ENCODE measurements at regions not wholly inside any gene's neighbourhood (a gene's known extent, or its start where the extent isn't known, plus 50 kb on each side); places are given as distances from the start of the nearest gene placed in this dataset.

DNA sequence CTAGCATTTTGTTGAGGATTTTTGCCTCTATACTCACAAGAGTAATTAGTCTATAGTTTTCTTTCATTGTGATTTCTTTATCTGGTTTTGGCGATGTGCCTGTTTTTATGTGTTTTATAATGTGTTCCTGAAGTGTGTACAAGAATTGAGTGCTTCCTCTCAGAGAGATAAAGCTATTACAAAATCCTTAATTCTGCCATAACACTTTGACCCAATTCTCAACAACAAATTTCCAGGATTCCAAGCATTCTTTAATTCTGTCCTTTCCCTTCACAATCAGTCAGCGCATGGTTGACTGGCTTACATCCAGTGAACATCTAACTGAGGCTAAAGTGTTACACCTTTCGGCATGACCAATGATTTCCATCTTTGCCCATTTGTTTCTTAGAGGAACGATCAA lies 282.9 kb upstream of the MVB12B start:
- no peak for ATAC-seq

DNA sequence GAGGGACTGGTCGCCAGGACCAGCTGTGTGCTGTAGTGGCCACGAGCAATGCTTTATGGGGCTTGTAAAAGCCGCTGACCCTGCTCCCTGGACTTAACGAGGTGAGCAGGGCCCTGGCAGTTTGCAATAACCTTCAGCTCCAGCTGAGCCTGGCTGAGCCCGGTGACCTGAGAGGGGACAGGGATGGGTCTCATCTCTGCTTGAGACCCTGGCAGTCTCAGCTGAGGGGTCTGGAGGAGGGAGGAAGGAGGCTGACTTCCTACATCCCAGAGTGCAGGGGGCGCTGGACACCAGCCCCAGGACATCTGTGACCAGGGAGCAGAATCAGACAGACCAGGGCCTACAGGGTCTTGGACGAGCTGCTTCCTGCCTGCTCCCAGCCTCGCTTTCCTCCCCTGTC lies 277.5 kb upstream of the MVB12B start:
- peak; percentile 20; the same call in 2 of the 3 replicates for ATAC-seq
- TF ChIP-seq, protein P1, sequence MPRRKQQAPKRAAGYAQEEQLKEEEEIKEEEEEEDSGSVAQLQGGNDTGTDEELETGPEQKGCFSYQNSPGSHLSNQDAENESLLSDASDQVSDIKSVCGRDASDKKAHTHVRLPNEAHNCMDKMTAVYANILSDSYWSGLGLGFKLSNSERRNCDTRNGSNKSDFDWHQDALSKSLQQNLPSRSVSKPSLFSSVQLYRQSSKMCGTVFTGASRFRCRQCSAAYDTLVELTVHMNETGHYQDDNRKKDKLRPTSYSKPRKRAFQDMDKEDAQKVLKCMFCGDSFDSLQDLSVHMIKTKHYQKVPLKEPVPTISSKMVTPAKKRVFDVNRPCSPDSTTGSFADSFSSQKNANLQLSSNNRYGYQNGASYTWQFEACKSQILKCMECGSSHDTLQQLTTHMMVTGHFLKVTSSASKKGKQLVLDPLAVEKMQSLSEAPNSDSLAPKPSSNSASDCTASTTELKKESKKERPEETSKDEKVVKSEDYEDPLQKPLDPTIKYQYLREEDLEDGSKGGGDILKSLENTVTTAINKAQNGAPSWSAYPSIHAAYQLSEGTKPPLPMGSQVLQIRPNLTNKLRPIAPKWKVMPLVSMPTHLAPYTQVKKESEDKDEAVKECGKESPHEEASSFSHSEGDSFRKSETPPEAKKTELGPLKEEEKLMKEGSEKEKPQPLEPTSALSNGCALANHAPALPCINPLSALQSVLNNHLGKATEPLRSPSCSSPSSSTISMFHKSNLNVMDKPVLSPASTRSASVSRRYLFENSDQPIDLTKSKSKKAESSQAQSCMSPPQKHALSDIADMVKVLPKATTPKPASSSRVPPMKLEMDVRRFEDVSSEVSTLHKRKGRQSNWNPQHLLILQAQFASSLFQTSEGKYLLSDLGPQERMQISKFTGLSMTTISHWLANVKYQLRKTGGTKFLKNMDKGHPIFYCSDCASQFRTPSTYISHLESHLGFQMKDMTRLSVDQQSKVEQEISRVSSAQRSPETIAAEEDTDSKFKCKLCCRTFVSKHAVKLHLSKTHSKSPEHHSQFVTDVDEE (CRISPR knock-in tag; IDR thresholded peaks at IDR 0.05), result no peak
- TF ChIP-seq PPARA (CRISPR knock-in tag; IDR thresholded peaks at IDR 0.05; ENCODE audit: borderline replicate concordance), result no peak
- TF ChIP-seq ESRRG (CRISPR knock-in tag; IDR thresholded peaks at IDR 0.05), result no peak

More for the DNA sequence above, 282.9 kb upstream of the MVB12B start:
- TF ChIP-seq ISL1 (CRISPR knock-in tag; IDR thresholded peaks at IDR 0.05) (peak; percentile 44; the same call in 1 of the 2 replicates), TCF4 (CRISPR knock-in tag; IDR thresholded peaks at IDR 0.05; ENCODE audit: borderline replicate concordance) (no peak)

DNA sequence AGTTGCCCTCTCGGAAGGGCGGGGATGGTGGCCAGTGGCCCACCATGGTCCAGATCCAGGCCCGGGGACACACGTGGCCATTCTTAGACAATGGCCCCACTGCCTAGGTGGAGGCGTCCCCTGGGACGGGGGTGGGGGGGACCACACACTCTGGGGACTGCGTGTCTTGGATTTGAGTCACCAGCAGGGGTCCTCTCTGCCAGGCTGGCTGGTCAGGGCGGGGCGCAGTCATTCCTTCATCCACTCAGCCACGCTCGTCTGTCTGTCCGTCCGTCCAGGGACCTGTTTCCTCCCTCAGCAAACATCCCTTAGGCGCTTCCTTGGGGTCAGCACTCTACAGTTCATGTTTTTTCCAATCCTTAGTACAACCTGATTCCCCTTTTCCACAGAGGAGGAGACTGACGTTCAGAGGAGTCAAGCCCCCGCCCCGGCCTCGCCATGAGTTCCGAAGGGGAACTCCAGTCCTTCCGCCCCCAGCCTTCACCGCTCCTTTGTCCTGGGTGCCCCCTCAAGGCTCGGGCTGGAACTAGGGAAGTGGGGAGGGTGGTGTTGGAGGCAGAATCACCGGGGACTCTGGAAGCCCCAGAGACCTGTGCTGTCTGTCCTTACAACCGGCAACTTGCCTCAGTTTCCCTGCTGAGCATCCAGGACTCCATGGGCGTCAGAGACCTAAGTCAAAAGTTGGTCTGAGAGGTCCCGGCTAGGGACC lies 276.6 kb upstream of the MVB12B start:
- TF ChIP-seq ZNF8 (CRISPR knock-in tag; IDR thresholded peaks at IDR 0.05) (no peak), TOX (CRISPR knock-in tag; IDR thresholded peaks at IDR 0.05; ENCODE audit: borderline replicate concordance) (no peak), ZFP3 (CRISPR knock-in tag; IDR thresholded peaks at IDR 0.05) (no peak), ZC3H10 (CRISPR knock-in tag; IDR thresholded peaks at IDR 0.05) (no peak), TCF4 (CRISPR knock-in tag; IDR thresholded peaks at IDR 0.05; ENCODE audit: borderline replicate concordance) (no peak), ARNTL (CRISPR knock-in tag; IDR thresholded peaks at IDR 0.05; ENCODE audit: borderline replicate concordance, low read depth) (no peak)
- TF ChIP-seq, protein P1 (CRISPR knock-in tag; IDR thresholded peaks at IDR 0.05), result no peak
- no peak for ATAC-seq

DNA sequence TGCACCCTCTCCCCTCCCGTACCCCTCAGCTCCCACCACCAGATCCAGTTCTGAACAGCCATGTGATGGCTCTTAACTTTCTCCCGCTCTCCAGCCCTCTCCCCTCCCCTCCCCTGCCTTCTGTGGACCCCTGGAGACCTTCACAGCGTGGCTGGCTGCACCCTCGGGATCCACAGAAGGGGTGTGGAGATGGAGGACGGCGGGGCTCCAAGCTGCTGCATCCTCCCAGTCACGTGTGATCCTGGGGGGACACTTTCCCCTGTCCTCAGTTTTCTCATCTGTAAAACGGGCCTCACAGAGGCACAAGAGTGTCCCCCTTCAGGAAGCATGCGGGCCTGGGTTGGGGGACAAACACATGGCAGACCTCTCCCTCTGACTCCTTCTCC lies 276.0 kb upstream of the MVB12B start:
- no peak for TF ChIP-seq BACH2 (CRISPR knock-in tag; IDR thresholded peaks at IDR 0.05; ENCODE audit: borderline replicate concordance)
- TF ChIP-seq ESRRG (CRISPR knock-in tag; IDR thresholded peaks at IDR 0.05), result no peak
- no peak for TF ChIP-seq PPARA (CRISPR knock-in tag; IDR thresholded peaks at IDR 0.05; ENCODE audit: borderline replicate concordance)
- TF ChIP-seq TOX (CRISPR knock-in tag; IDR thresholded peaks at IDR 0.05; ENCODE audit: borderline replicate concordance), result no peak
- no peak for TF ChIP-seq ZNF70 (CRISPR knock-in tag; IDR thresholded peaks at IDR 0.05)
- no peak for TF ChIP-seq RARB (CRISPR knock-in tag; IDR thresholded peaks at IDR 0.05)
- TF ChIP-seq ZNF8 (CRISPR knock-in tag; IDR thresholded peaks at IDR 0.05), result no peak
- TF ChIP-seq, protein P1 (CRISPR knock-in tag; IDR thresholded peaks at IDR 0.05), result no peak
- TF ChIP-seq ARNTL (CRISPR knock-in tag; IDR thresholded peaks at IDR 0.05; ENCODE audit: borderline replicate concordance, low read depth), result no peak
- no peak for TF ChIP-seq ZFP3 (CRISPR knock-in tag; IDR thresholded peaks at IDR 0.05)
- no peak for ATAC-seq

DNA sequence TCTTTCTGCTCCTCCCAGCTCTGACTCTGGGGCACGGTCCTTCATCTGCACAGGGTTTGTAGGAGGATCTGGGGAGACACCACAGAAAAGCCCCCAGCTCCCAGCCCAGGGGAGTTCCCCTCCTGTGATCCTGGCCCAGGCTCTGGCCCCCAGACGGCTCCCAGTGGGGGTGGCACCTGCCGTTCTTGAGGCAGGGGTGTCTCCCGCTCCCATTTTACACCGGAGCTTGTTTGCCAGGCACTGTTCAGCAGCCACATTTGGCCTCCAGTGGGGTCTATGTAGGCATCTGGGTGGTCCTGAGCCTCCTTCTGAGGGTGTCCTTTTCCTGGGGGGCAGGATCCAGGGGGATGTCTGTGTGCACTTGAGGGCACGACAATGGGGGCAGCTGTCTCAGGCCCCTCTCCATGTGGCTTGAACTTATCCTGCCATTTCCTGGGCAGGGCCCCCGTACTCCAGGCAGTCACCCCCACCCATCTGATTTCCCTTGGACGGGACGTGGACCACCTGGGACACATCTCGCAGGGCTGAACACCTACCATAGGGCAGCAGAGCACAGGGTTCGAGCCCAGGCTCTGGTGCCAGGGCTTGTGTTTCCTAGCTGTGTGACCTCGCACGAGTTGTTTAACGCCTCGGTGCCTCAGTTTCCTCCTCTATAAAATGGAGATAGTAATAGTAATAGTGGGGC lies 275.0 kb upstream of the MVB12B start:
- ATAC-seq, result no peak
- TF ChIP-seq ZNF8 (CRISPR knock-in tag; IDR thresholded peaks at IDR 0.05) (no peak), OSR1 (CRISPR knock-in tag; IDR thresholded peaks at IDR 0.05) (no peak), ARNTL (CRISPR knock-in tag; IDR thresholded peaks at IDR 0.05; ENCODE audit: borderline replicate concordance, low read depth) (no peak), ZNF565 (CRISPR knock-in tag; conservative IDR thresholded peaks at IDR 0.05; ENCODE audit: low read depth) (no peak), TOX (CRISPR knock-in tag; IDR thresholded peaks at IDR 0.05; ENCODE audit: borderline replicate concordance) (no peak), BACH2 (CRISPR knock-in tag; IDR thresholded peaks at IDR 0.05; ENCODE audit: borderline replicate concordance) (no peak), GLIS3 (CRISPR knock-in tag; IDR thresholded peaks at IDR 0.05) (no peak), ZNF70 (CRISPR knock-in tag; IDR thresholded peaks at IDR 0.05) (no peak)
- TF ChIP-seq, protein P2, sequence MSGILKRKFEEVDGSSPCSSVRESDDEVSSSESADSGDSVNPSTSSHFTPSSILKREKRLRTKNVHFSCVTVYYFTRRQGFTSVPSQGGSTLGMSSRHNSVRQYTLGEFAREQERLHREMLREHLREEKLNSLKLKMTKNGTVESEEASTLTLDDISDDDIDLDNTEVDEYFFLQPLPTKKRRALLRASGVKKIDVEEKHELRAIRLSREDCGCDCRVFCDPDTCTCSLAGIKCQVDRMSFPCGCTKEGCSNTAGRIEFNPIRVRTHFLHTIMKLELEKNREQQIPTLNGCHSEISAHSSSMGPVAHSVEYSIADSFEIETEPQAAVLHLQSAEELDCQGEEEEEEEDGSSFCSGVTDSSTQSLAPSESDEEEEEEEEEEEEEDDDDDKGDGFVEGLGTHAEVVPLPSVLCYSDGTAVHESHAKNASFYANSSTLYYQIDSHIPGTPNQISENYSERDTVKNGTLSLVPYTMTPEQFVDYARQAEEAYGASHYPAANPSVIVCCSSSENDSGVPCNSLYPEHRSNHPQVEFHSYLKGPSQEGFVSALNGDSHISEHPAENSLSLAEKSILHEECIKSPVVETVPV (CRISPR knock-in tag; IDR thresholded peaks at IDR 0.05), result no peak
- TF ChIP-seq, protein P3, sequence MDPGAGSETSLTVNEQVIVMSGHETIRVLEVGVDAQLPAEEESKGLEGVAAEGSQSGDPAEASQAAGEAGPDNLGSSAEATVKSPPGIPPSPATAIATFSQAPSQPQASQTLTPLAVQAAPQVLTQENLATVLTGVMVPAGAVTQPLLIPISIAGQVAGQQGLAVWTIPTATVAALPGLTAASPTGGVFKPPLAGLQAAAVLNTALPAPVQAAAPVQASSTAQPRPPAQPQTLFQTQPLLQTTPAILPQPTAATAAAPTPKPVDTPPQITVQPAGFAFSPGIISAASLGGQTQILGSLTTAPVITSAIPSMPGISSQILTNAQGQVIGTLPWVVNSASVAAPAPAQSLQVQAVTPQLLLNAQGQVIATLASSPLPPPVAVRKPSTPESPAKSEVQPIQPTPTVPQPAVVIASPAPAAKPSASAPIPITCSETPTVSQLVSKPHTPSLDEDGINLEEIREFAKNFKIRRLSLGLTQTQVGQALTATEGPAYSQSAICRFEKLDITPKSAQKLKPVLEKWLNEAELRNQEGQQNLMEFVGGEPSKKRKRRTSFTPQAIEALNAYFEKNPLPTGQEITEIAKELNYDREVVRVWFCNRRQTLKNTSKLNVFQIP (CRISPR knock-in tag; IDR thresholded peaks at IDR 0.05; ENCODE audit: borderline replicate concordance, low read depth), result no peak
